ENCODE measurements at regions not wholly inside any gene's neighbourhood (a gene's known extent, or its start where the extent isn't known, plus 50 kb on each side); places are given as distances from the start of the nearest gene placed in this dataset.

DNA sequence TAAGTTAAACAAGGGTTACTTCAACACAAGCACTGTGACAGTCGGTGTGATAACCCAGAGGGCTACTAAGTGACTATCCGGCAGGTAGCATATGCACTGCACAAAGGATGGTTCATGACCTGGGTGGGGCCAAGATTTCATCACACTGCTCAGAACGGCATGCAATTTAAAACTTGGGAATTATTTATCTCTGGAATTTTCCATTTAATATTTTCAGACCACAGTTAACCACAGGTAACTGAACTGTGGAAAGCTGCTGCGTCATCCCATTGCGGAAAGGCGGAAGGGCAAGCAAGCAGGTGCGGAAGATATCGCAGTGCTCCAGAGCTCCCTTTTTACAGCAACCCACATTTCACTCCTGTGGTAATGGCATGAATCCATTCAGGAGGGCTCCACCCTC, 540.8 kb downstream of the INSC start:
- TF ChIP-seq, protein P1, sequence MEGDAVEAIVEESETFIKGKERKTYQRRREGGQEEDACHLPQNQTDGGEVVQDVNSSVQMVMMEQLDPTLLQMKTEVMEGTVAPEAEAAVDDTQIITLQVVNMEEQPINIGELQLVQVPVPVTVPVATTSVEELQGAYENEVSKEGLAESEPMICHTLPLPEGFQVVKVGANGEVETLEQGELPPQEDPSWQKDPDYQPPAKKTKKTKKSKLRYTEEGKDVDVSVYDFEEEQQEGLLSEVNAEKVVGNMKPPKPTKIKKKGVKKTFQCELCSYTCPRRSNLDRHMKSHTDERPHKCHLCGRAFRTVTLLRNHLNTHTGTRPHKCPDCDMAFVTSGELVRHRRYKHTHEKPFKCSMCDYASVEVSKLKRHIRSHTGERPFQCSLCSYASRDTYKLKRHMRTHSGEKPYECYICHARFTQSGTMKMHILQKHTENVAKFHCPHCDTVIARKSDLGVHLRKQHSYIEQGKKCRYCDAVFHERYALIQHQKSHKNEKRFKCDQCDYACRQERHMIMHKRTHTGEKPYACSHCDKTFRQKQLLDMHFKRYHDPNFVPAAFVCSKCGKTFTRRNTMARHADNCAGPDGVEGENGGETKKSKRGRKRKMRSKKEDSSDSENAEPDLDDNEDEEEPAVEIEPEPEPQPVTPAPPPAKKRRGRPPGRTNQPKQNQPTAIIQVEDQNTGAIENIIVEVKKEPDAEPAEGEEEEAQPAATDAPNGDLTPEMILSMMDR (IDR thresholded peaks at IDR 0.05), result no peak
- Histone ChIP-seq H3K36me3 (no peaks in the 10 kb centered on the region), H3K27me3 (ENCODE audit: low read depth) (peaks cover 4% of the 10 kb centered on the region), H3K4me1 (peaks cover 9% of the 10 kb centered on the region), H3K9me3 (no peaks in the 10 kb centered on the region), H3K4me3 (no peak overlapping the region), H3K27ac (no peak overlapping the region)
- intact Hi-C loops (cut with DNase I), result no loop called here
- no peak for ATAC-seq
- DNase-seq, result no peak

DNA sequence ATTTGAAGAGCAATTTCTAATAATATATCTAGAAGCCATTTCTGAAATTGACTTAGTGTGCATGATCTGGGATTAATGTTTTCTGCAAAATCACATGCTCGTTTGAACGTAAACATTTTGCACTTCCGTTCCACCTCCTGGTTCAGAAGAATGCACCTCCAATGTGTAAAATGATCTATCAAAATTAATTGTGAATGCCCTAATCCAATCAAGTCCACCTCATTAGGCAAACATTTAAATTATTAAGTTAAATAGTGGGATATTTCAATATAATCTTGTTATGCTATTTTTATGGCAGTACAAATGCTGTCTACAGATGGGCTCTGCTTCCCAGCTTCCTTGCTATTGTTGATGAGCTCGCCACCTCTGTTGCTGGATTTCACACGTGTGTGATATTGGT, 542.5 kb downstream of the INSC start:
- Histone ChIP-seq H3K27ac (no peak overlapping the region), H3K9me3 (no peaks in the 10 kb centered on the region), H3K4me3 (no peak overlapping the region), H3K36me3 (no peaks in the 10 kb centered on the region), H3K4me1 (no peaks in the 10 kb centered on the region), H3K27me3 (ENCODE audit: low read depth) (no peaks in the 10 kb centered on the region)
- TF ChIP-seq, protein P1 (IDR thresholded peaks at IDR 0.05), result no peak
- ATAC-seq (no peak), DNase-seq (no peak)
- intact Hi-C loops (cut with DNase I), result no loop called here

DNA sequence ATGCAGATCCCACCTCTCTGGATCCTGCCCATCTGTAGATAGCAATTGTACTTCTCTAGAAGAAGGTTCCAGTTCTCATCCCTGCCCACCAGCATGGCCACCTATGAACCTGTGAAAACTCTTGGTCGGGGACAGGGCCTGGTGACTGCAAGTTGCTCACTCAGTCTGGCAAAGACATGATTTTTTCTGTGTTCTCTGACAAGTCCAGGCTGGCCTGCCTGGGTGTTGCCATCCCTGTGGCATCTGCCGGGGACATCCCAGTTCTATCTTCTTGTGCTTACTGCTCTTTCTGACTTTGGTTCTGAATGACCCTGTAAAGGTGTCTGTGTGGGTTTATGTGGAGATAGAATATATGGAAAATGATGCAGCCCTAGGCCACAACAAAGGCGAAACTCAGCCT, 545.8 kb downstream of the INSC start:
- Histone ChIP-seq H3K27ac (no peak overlapping the region), H3K9me3 (no peaks in the 10 kb centered on the region), H3K27me3 (ENCODE audit: low read depth) (no peaks in the 10 kb centered on the region), H3K4me3 (no peak overlapping the region), H3K4me1 (peaks cover 10% of the 10 kb centered on the region), H3K36me3 (no peaks in the 10 kb centered on the region)
- DNase-seq (no peak), ATAC-seq (no peak)
- intact Hi-C loops (cut with DNase I), result no loop called here
- TF ChIP-seq, protein P1 (IDR thresholded peaks at IDR 0.05), result no peak

DNA sequence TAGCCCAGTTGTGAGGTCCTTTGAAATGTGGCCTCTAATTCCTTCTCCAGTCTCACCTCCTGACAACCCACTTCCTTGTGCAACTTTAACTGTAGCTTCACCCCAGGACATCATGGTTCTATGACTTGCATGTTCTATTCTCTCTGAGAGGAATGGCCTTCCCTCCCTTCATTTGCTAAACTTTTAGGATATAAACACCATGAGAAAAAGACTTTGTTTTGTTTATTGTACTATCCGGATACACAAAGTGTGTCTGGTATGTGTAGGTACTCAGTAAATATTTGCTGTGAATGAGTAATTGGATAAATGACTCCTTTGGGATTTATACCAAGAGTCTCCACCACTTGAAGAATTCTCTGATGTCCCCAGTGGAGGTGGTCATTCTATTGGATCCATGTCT, 547.6 kb downstream of the INSC start:
- Histone ChIP-seq H3K9me3 (no peaks in the 10 kb centered on the region), H3K36me3 (no peaks in the 10 kb centered on the region), H3K4me1 (peaks cover 10% of the 10 kb centered on the region), H3K27me3 (ENCODE audit: low read depth) (no peaks in the 10 kb centered on the region), H3K4me3 (no peak overlapping the region), H3K27ac (no peak overlapping the region)
- intact Hi-C loops (cut with DNase I), result no loop called here
- DNase-seq, result no peak
- TF ChIP-seq, protein P1 (IDR thresholded peaks at IDR 0.05), result no peak
- no peak for ATAC-seq

DNA sequence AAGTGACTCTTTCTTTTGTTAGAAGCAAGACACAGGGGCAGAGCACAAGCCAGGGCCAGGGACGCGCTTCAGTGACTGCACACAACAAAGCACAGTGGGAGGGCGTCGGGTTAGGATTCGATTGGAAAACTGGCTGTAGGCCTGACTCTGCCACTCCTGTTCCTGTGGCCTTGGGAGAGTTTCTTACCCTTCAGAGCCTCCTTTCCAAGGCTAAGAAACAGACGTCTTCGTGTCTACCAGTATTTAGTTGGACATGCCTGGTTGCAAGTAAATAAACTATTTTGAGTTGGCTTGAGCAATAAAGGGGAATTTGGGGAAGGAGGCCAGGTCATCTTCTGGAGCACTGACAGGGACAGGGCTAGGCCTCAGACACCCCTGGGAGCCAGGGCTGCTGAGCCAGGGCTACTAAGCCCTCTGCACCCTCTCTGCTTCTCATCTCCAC, 549.1 kb downstream of the INSC start:
- intact Hi-C loops (cut with DNase I), result no loop called here
- peak in 1 of 2 donors; percentile 23 for ATAC-seq
- H3K9me3 ChIP-seq, result no peaks in the 10 kb centered on the region
- H3K36me3 ChIP-seq, result no peaks in the 10 kb centered on the region
- H3K4me3 ChIP-seq, result no peak overlapping the region
- TF ChIP-seq, protein P1 (IDR thresholded peaks at IDR 0.05), result no peak
- no peak for DNase-seq
- peaks cover 10% of the 10 kb centered on the region for H3K4me1 ChIP-seq
- H3K27ac ChIP-seq, result no peak overlapping the region
- H3K27me3 ChIP-seq (ENCODE audit: low read depth), result no peaks in the 10 kb centered on the region

DNA sequence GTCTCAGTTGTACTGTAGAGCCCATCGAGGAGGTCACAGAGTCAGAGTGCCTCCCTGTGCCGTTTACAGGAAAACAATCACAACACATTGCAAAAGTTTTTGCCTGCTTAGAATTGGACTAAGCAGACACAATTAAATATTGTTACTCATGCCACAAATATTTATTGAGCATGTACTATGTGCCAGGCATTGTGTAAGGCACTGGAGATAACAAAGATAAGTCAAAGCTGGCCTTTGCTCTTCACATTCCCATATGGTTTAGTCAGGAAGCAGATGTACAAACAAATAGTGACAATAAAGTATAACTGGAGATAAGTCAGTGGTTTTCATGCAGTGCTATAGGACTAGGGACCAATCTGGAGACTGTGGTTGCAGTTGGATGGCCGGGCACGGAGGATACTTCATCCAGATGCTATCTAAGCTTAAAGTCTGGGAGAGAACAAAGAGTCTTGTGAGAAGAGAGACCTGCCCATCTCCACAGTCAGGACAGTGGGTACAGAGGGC, 550.7 kb downstream of the INSC start:
- peak in 1 of 2 donors; percentile 9 for ATAC-seq
- intact Hi-C loops (cut with DNase I), result no loop called here

More for the DNA sequence above, 550.7 kb downstream of the INSC start:
- H3K9me3 ChIP-seq, result no peaks in the 10 kb centered on the region
- peaks cover 10% of the 10 kb centered on the region for H3K4me1 ChIP-seq
- TF ChIP-seq, protein P1 (IDR thresholded peaks at IDR 0.05), result no peak
- no peak overlapping the region for H3K27ac ChIP-seq
- no peaks in the 10 kb centered on the region for H3K27me3 ChIP-seq (ENCODE audit: low read depth)
- H3K4me3 ChIP-seq, result no peak overlapping the region
- DNase-seq, result no peak
- H3K36me3 ChIP-seq, result no peaks in the 10 kb centered on the region

Measured in lower lobe of right lung (tissue), 2 donors.